NCI-H2196 treated with DMSO at 0.1 percent for 48 hours (cell line): ENCODE measurements at regions not wholly inside any gene's neighbourhood (a gene's known extent, or its start where the extent isn't known, plus 50 kb on each side); places are given as distances from the start of the nearest gene placed in this dataset.
A peak's percentile ranks its signal among the peaks of the same experiment; 100 is the strongest.

Experiments
- DNase-seq: peaks from one replicate; lab custom pipeline; 2025; ENCODE audit not compliant: unreplicated experiment; lab: John Stamatoyannopoulos, UW

DNA sequence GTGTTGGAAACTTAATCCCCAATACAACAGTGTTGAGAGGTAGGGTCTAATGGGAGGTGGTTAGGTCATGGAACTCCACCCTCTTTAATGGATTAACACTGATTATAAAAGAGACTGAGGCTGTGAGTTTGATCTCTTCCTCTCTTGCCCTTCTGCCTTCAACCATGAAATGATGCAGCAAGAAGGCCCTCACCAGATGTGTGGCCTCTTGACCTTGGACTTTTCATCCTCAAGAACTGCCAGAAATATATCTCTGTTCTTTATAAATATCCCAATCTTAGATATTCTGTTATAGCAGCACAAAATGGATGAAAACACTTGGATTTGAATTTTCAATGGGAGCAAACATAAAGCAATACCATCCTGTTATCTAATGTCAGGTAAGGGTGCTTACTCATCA is 67.6 kb downstream of the NMUR2 start:
- DNase-seq: no peak

DNA sequence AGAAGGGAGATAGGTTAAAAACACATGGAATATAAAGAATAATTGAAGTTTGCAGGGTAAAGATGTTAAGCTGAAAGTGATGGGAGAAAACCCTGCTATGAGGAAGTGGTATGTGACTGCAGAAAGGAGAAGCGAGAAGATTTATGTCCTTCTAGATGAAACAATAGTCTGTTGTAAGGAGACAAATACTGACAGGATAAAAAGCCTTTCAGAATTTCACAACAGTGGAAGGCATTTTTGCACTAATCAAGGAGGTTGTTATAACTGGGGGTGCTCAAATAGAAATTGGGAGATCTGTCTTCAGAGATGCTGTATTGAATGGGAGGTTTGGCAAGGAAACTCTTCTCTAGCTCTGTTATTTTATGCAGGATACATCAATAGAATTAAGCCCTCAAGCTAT is 69.6 kb downstream of the NMUR2 start:
- no peak for DNase-seq

- DNase-seq: peak; percentile 66
These were observed 72.2 kb downstream of the NMUR2 start for GRCh38 chr5:152332716-152333460.

GRCh38 chr5:152331718-152332117 is 73.4 kb downstream of the NMUR2 start:
- DNase-seq: no peak

DNA sequence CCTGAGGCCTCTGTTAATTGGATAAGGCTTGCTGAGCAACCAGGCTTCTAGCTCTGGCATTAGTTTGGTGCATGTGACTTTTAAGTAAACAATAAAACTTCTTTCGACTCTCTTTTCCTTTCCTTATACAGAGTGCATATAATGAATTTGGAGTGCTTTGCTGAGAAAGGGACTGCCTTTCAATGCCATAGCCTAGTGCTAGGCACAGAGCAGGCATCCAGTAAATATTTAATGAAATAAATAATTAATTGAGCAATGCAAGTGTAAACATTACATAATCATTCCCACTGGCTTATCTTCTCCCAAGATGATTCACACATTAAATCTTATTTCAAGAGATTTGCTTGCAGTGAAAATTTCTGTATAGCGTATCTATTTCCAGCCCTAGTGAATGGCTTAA is 74.1 kb downstream of the NMUR2 start:
- DNase-seq: no peak

DNA sequence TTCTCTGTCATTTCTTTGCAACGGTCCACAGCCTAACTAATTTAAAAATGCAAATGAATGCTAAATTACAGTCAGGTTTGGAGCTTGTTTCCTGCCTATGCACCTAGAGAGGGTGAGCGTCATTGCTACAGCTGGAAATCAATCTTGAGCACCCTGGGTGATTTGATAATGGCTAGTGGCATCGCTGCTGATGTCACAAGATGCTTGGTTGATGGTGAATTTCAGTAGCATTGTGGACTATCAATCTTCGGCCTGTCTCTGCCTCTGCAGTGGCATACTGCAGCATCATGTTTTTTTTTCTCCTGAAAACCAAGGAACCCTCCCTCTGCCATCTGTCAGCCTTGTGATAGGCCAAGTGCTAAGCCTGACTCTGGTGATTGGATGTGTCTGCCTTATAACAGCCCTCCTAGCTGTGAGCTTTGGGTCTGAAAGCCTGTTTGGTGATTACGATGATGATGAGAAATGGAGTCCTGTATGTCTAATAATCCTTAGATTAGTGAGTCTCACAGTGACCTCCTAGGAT is 75.3 kb downstream of the NMUR2 start:
- no peak for DNase-seq

- no peak for DNase-seq
These were observed 75.9 kb downstream of the NMUR2 start for GRCh38 chr5:152329207-152329606.

- DNase-seq: no peak
These were observed 89.1 kb downstream of the NMUR2 start for GRCh38 chr5:152315942-152316341.

- DNase-seq: no peak
These were observed 90.8 kb downstream of the NMUR2 start for GRCh38 chr5:152314196-152314829.

DNA sequence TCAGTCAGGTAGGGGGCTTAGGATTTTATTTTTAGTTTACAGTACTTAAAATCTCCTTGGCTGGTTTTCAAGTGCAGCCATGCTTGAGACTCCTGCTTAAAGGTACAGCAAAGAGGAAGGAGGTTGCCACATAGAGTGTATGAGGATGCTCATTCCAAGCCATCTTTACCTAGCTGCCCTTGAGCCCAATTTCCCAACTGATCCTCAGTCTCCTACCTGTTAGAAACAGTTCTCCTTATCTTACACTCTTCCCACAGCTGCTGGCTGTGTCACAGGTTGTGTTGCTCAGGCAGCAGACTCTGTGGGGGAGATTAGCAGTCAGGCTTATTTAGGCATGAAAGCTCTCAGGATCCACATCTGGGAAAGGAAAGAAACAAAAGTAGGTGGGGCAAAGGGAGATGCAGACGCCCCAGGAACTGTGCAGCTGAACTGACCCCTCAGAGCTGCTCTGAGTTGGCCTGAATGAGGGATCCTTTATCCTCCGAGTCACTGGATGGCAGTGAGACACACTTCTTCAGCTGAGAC is 95.1 kb downstream of the NMUR2 start:
- no peak for DNase-seq

- DNase-seq: no peak
These were observed 98.7 kb downstream of the NMUR2 start for GRCh38 chr5:152306386-152306785.

DNA sequence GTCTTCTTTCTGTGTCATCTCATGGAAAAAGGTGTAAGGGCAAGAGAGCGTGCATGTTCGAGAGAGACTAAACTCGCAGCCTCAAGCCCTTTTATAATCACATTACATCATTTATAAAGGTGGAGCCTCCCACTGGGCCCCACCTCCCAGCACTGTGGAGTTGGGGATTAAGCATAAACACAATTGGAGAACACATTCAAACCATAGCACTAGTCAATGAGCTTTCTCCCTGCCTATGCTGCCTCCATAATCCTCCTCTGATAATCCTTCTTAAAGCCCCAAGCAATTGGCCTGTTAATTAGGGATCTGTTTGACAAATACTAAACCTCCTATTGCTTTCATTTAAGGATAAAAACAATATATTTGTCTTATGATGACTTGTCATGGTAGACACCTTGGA is 99.6 kb downstream of the NMUR2 start:
- no peak for DNase-seq

DNA sequence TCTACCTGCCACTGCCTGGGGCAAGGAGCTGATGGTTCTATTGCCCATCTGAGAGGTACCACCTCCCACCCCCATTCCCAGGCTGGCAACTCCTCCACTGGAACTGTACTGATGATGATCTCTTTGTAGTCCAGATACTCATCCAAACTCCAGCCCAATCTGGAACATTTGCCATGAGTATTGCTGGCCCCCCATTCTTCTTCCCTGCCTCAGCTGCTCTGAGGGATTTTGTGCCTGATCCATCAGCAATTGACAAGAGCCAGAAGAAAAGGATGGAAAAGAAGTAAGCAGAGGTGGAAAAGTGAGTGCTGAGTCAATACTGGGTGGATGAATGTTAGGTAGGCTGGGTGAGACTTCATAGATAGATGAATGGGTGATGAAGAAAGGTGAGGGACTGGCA is 101.2 kb downstream of the NMUR2 start:
- no peak for DNase-seq

- DNase-seq: no peak
These were observed 107.2 kb downstream of the NMUR2 start for GRCh38 chr5:152297866-152298265.

DNA sequence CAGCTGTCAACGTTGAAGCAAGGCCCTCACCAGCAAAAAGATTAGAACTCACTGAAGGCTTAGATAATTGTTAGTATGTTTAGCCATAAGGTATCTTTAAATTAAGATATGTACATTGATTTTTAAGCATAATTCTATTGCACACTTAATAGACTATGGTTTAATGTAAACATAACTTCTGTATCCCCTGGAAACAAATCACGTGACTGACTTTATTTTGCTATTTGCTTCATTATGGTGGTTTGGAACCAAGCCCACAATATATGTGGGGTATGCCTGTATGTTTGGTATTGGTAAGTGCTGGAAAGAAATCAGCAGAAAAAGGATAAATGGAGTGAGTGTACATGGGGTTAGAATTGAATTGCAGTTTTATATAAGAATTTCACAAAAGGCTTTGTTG is 111.9 kb downstream of the NMUR2 start:
- no peak for DNase-seq

DNA sequence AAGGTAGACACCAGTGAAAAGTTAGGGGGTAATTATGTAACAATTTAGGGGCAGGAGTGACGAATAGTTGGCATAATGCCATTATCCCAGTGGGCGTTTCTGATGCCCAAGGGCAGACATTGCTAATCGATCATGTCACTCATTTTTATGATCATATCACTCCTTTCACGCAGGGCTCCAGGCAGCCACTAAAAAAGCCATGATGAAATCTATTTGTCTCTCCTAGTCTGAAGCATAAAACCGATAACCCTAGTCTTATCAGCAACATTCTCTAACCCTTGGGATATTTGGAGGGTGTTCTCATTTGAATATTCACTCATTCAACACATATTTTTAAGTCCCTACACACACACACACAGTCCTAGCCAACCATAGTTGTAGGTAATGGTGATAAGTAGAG is 114.9 kb downstream of the NMUR2 start:
- no peak for DNase-seq

DNA sequence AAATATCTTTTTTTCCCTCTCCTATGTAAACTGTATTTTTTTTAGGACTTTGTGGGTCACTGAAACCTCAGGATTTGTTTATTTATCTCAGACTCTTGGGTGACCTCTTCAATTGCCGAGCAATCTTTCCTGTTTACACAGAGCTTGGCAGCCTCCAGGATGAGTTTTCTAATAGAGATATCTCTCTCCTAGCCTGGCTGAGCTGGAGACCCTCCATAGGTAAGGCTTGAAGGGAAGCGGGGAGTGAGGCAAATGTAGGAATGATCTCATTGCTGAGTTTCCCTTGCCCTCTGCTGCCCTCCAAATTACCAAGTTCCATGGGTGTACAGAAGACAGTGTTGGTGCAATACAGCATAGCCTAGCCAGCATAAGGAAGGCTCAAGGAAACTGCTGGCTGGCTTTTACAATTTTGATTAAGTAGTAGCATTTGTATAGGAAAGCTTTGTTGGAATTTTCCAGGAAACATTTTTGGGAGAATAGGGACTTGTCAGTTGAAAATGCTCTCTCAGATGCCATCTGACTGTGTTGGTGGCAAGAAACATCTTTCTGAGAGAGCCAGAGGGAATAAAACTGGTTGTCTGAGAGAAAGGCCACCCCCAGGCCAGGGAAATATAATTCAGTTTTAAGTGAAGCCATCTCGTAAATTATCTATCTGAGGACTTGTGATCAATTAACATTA is 116.0 kb downstream of the NMUR2 start:
- no peak for DNase-seq

DNA sequence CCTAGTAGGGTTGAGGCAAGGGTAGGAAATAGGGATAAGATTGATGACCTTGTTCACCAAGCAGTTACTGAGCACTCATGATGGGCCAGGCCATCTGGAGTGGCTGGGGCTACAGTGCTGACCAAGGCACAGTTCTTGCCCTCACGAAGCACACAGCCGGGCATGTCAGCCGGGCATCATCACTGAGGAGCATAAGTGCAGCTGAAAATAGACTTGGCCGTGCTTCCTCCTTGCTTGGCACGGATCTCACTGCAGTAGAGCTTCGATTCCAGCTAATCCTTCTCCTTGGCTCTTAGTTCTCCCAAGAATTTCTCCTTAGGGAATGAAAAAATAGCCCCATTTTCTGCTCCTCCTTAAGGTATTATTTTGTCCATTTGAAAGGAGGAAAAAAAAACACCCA is 116.6 kb downstream of the NMUR2 start:
- DNase-seq: no peak

DNA sequence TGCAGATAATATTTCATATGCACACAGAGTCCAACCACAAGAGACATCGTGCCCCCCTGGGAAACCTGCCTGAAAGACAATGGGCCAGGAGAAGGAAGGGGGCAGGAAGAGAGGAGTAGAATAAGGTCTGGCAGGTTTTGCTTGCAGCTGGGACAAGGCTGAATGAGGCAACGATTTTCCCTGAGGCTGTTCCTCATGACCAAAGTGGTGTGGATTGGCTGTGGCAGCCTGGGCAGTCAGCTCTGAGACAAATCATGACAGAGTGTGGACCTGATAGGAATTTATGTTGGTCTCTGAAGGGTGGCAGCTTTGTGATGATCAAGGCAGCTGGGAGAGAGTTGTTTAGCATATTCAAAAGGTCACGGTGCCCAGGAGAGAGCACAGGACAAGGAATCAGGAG is 119.3 kb downstream of the NMUR2 start:
- no peak for DNase-seq

DNA sequence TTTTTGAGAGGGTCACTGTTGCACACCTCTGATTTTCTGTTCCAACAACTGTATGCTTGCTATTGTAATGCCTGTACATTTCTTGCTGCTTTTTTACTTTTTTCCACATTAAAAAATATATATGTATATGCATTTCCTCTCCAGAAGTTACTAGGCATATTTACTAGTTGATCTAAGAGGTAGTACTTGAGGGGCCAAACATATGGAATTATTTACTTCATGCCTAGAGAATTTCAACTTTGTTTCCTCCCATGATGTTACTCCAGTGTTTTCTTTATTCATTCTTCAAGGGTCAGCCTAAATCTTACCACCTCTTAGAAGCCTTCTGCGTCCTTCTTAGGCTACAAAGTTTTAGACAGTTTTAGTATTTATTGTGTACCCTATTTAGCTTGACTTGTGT is 122.7 kb downstream of the NMUR2 start:
- DNase-seq: no peak

DNA sequence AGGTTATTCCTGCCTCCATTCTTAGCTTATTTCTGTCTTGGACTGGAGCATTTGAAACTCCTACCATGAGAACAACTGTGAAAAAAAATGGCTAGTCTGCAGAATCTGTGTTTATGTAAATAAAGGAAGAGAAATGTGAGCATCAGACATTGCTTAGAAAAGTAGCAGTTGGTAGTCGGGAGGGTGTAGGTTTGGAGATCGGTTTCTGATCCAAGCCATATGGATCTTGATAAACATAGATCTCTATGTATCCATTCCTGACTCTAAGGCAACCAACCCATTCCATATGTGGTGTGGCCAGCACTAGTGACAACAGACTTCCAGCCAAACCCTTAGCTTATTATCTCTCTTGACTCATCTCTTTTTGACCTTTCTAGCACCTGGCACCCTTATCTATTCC is 127.1 kb downstream of the NMUR2 start:
- DNase-seq: no peak

DNA sequence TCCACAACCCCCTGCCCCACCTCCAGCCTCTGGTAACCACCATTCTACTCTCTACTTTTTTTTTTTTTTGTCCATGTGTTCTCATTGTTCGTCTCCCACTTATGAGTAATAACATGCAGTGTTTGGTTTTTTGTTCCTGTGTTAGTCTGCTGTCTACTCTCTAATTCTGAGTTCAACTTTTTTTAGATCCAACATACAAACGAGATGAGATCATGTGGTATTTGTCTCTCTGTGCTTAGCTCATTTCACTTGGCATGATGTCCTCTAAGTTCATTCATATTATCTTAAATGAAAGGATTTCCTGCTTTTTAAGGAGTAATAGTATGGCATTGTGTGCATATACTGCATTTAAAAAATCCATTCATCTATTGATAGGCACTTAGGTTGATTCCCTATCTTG is 130.9 kb downstream of the NMUR2 start:
- no peak for DNase-seq
